ENCODE measurements at regions not wholly inside any gene's neighbourhood (a gene's known extent, or its start where the extent isn't known, plus 50 kb on each side); places are given as distances from the start of the nearest gene placed in this dataset.

- TF ChIP-seq POLR2AphosphoS5 (IDR thresholded peaks at IDR 0.05; ENCODE audit: borderline replicate concordance, low read depth, low read length) = no peak
- no peak for TF ChIP-seq EZH2 (IDR thresholded peaks at IDR 0.05)
- TF ChIP-seq FOXP2 (optimal IDR thresholded peaks at IDR 0.05; ENCODE audit: control extremely low read depth, extremely low read length, insufficient read depth) = no peak
- H3K4me3 ChIP-seq = no peak overlapping the region
- DNase-seq (ENCODE audit: low read depth, low spot score) = no peak
- H3K9ac ChIP-seq (ENCODE audit: insufficient read length) = no peak overlapping the region
- no peak overlapping the region for H3K27ac ChIP-seq
- no peaks in the 10 kb centered on the region for H3K36me3 ChIP-seq (ENCODE audit: insufficient read depth, low read length)
- 0 out of 2 replicates have a peak, but pooled peaks cover 2% of the 10 kb centered on the region for H3K9me3 ChIP-seq (ENCODE audit: low read depth, low read length)
These were observed 78.6 kb upstream of the RGMB start for GRCh38 chr5:98694902-98695301.

- DNase-seq (ENCODE audit: low read depth, low spot score) = no peak
- H3K27ac ChIP-seq = no peak overlapping the region
- no peaks in the 10 kb centered on the region for H3K9me3 ChIP-seq (ENCODE audit: low read depth, low read length)
- H3K36me3 ChIP-seq (ENCODE audit: insufficient read depth, low read length) = no peaks in the 10 kb centered on the region
- no peak overlapping the region for H3K4me3 ChIP-seq
- no peak overlapping the region for H3K9ac ChIP-seq (ENCODE audit: insufficient read length)
- TF ChIP-seq EZH2 (IDR thresholded peaks at IDR 0.05) = no peak
- TF ChIP-seq POLR2AphosphoS5 (IDR thresholded peaks at IDR 0.05; ENCODE audit: borderline replicate concordance, low read depth, low read length) = no peak
- no peak for TF ChIP-seq FOXP2 (optimal IDR thresholded peaks at IDR 0.05; ENCODE audit: control extremely low read depth, extremely low read length, insufficient read depth)
These were observed 75.1 kb upstream of the RGMB start for GRCh38 chr5:98698359-98698758.

- TF ChIP-seq FOXP2 (optimal IDR thresholded peaks at IDR 0.05; ENCODE audit: control extremely low read depth, extremely low read length, insufficient read depth) (no peak), EZH2 (IDR thresholded peaks at IDR 0.05) (no peak), POLR2AphosphoS5 (IDR thresholded peaks at IDR 0.05; ENCODE audit: borderline replicate concordance, low read depth, low read length) (no peak)
- Histone ChIP-seq H3K4me3 (no peak overlapping the region), H3K27ac (no peak overlapping the region), H3K36me3 (ENCODE audit: insufficient read depth, low read length) (no peaks in the 10 kb centered on the region), H3K9ac (ENCODE audit: insufficient read length) (no peak overlapping the region), H3K9me3 (ENCODE audit: low read depth, low read length) (no peaks in the 10 kb centered on the region)
- DNase-seq (ENCODE audit: low read depth, low spot score) = no peak
These were observed 72.7 kb upstream of the RGMB start for GRCh38 chr5:98700730-98701129.

GRCh38 chr5:98705841-98706240 lies 67.6 kb upstream of the RGMB start:
- H3K36me3 ChIP-seq (ENCODE audit: insufficient read depth, low read length) = no peaks in the 10 kb centered on the region
- TF ChIP-seq FOXP2 (optimal IDR thresholded peaks at IDR 0.05; ENCODE audit: control extremely low read depth, extremely low read length, insufficient read depth) (no peak), POLR2AphosphoS5 (IDR thresholded peaks at IDR 0.05; ENCODE audit: borderline replicate concordance, low read depth, low read length) (no peak)
- H3K9me3 ChIP-seq (ENCODE audit: low read depth, low read length) = no peaks in the 10 kb centered on the region
- H3K4me3 ChIP-seq = no peak overlapping the region
- no peak overlapping the region for H3K27ac ChIP-seq
- H3K9ac ChIP-seq (ENCODE audit: insufficient read length) = no peak overlapping the region
- DNase-seq (ENCODE audit: low read depth, low spot score) = no peak

GRCh38 chr5:98709681-98710080 lies 63.8 kb upstream of the RGMB start:
- Histone ChIP-seq H3K4me3 (no peak overlapping the region), H3K9ac (ENCODE audit: insufficient read length) (no peak overlapping the region), H3K9me3 (ENCODE audit: low read depth, low read length) (no peaks in the 10 kb centered on the region), H3K36me3 (ENCODE audit: insufficient read depth, low read length) (no peaks in the 10 kb centered on the region), H3K27ac (no peak overlapping the region)
- DNase-seq (ENCODE audit: low read depth, low spot score) = no peak
- TF ChIP-seq FOXP2 (optimal IDR thresholded peaks at IDR 0.05; ENCODE audit: control extremely low read depth, extremely low read length, insufficient read depth) = no peak
- TF ChIP-seq EZH2 (IDR thresholded peaks at IDR 0.05) = no peak
- no peak for TF ChIP-seq POLR2AphosphoS5 (IDR thresholded peaks at IDR 0.05; ENCODE audit: borderline replicate concordance, low read depth, low read length)

- no peak overlapping the region for H3K9ac ChIP-seq (ENCODE audit: insufficient read length)
- DNase-seq (ENCODE audit: low read depth, low spot score) = no peak
- no peak for TF ChIP-seq POLR2AphosphoS5 (IDR thresholded peaks at IDR 0.05; ENCODE audit: borderline replicate concordance, low read depth, low read length)
- no peak for TF ChIP-seq FOXP2 (optimal IDR thresholded peaks at IDR 0.05; ENCODE audit: control extremely low read depth, extremely low read length, insufficient read depth)
- no peak for TF ChIP-seq EZH2 (IDR thresholded peaks at IDR 0.05)
- no peaks in the 10 kb centered on the region for H3K9me3 ChIP-seq (ENCODE audit: low read depth, low read length)
- no peaks in the 10 kb centered on the region for H3K36me3 ChIP-seq (ENCODE audit: insufficient read depth, low read length)
- H3K27ac ChIP-seq = no peak overlapping the region
- H3K4me3 ChIP-seq = no peak overlapping the region
These were observed 60.4 kb upstream of the RGMB start for GRCh38 chr5:98713027-98713426.

GRCh38 chr5:98713856-98714255 lies 59.6 kb upstream of the RGMB start:
- H3K27ac ChIP-seq = no peak overlapping the region
- no peak overlapping the region for H3K4me3 ChIP-seq
- DNase-seq (ENCODE audit: low read depth, low spot score) = no peak
- no peaks in the 10 kb centered on the region for H3K36me3 ChIP-seq (ENCODE audit: insufficient read depth, low read length)
- TF ChIP-seq FOXP2 (optimal IDR thresholded peaks at IDR 0.05; ENCODE audit: control extremely low read depth, extremely low read length, insufficient read depth) (no peak), POLR2AphosphoS5 (IDR thresholded peaks at IDR 0.05; ENCODE audit: borderline replicate concordance, low read depth, low read length) (no peak), EZH2 (IDR thresholded peaks at IDR 0.05) (no peak)
- no peaks in the 10 kb centered on the region for H3K9me3 ChIP-seq (ENCODE audit: low read depth, low read length)
- no peak overlapping the region for H3K9ac ChIP-seq (ENCODE audit: insufficient read length)

- TF ChIP-seq EZH2 (IDR thresholded peaks at IDR 0.05) (no peak), FOXP2 (optimal IDR thresholded peaks at IDR 0.05; ENCODE audit: control extremely low read depth, extremely low read length, insufficient read depth) (no peak), POLR2AphosphoS5 (IDR thresholded peaks at IDR 0.05; ENCODE audit: borderline replicate concordance, low read depth, low read length) (no peak)
- no peaks in the 10 kb centered on the region for H3K9me3 ChIP-seq (ENCODE audit: low read depth, low read length)
- H3K27ac ChIP-seq = no peak overlapping the region
- H3K36me3 ChIP-seq (ENCODE audit: insufficient read depth, low read length) = no peaks in the 10 kb centered on the region
- DNase-seq (ENCODE audit: low read depth, low spot score) = no peak
- H3K4me3 ChIP-seq = no peak overlapping the region
- no peak overlapping the region for H3K9ac ChIP-seq (ENCODE audit: insufficient read length)
These were observed 58.7 kb upstream of the RGMB start for GRCh38 chr5:98714710-98715288.

Data from SK-N-MC (cell line).